ENCODE measurements at regions not wholly inside any gene's neighbourhood (a gene's known extent, or its start where the extent isn't known, plus 50 kb on each side); places are given as distances from the start of the nearest gene placed in this dataset.

DNA sequence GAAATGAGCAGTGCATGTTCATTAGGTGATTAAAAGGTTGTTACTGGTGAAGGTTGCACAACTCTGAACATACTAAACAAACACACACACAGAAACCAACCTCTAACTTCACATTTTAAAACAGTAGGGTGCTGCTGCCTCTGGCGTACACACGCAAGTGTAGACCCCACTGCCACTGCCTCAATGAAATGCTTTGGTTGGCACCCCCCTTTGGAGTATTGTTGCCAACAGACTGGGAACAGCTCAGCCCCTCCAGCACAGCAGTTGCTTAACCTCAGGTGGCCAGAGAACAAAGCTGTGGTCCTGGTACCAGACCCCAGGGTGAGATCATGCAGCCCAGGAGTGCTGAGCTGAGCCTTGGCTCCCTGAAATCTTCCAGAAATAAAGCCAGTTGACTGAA is 138.6 kb downstream of the TMEM18 start:
- ChIA-PET CTCF (interaction anchor here (1.3 kb wide), 1 partner anchor 98 kb away, joined by 3 read pairs; no protein-coding TSS in a partner anchor), POLR2A (no interaction called here)
- Histone ChIP-seq H3K9me2 (no peaks in the 10 kb centered on the region; the same call in 1 of the 2 replicates), H3K9me3 (peaks cover 9% of the 10 kb centered on the region; the same call in 1 of the 2 replicates), H3K79me2 (ENCODE audit: insufficient read depth) (no peaks in the 10 kb centered on the region), H3K27ac (ENCODE audit: low read depth in 2 of 2, low read length in 1 of 2) (no peak overlapping the region), H3K4me1 (ENCODE audit: control insufficient read depth in 1 of 2, insufficient read depth in 2 of 2, low read depth in 1 of 2, low read length in 1 of 2) (no peaks in the 10 kb centered on the region; a peak in 1 of 4 replicates), H4K20me1 (ENCODE audit: insufficient read depth) (no peaks in the 10 kb centered on the region), H3F3A (replicated peaks; ENCODE audit: insufficient read depth) (no peaks in the 10 kb centered on the region), H3K27me3 (ENCODE audit: insufficient read depth) (no peaks in the 10 kb centered on the region), H3K4me3 (ENCODE audit: low read depth in 2 of 2, low read length in 1 of 2) (no peak overlapping the region), H2AFZ (ENCODE audit: low read depth) (no peak overlapping the region), H3K4me2 (no peak overlapping the region), H3K9ac (no peak overlapping the region), H3K36me3 (replicated peaks in 1 of 2; ENCODE audit: control insufficient read depth in 1 of 2, insufficient read depth in 2 of 2, low read length in 1 of 2) (no peaks in the 10 kb centered on the region)
- no peak for TF ChIP-seq JUND (IDR thresholded peaks at IDR 0.05)
- TF ChIP-seq, protein P1, sequence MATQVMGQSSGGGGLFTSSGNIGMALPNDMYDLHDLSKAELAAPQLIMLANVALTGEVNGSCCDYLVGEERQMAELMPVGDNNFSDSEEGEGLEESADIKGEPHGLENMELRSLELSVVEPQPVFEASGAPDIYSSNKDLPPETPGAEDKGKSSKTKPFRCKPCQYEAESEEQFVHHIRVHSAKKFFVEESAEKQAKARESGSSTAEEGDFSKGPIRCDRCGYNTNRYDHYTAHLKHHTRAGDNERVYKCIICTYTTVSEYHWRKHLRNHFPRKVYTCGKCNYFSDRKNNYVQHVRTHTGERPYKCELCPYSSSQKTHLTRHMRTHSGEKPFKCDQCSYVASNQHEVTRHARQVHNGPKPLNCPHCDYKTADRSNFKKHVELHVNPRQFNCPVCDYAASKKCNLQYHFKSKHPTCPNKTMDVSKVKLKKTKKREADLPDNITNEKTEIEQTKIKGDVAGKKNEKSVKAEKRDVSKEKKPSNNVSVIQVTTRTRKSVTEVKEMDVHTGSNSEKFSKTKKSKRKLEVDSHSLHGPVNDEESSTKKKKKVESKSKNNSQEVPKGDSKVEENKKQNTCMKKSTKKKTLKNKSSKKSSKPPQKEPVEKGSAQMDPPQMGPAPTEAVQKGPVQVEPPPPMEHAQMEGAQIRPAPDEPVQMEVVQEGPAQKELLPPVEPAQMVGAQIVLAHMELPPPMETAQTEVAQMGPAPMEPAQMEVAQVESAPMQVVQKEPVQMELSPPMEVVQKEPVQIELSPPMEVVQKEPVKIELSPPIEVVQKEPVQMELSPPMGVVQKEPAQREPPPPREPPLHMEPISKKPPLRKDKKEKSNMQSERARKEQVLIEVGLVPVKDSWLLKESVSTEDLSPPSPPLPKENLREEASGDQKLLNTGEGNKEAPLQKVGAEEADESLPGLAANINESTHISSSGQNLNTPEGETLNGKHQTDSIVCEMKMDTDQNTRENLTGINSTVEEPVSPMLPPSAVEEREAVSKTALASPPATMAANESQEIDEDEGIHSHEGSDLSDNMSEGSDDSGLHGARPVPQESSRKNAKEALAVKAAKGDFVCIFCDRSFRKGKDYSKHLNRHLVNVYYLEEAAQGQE (IDR thresholded peaks at IDR 0.05; ENCODE audit: low read depth, low read length) = no peak
- TF ChIP-seq MAX (IDR thresholded peaks at IDR 0.05; ENCODE audit: low read depth) = no peak
- no peak for TF ChIP-seq RXRA (IDR thresholded peaks at IDR 0.05; ENCODE audit: borderline replicate concordance, low read depth)
- TF ChIP-seq IRF3 (IDR thresholded peaks at IDR 0.05; ENCODE audit: low read depth, low read length) = no peak
- TF ChIP-seq MEF2A (IDR thresholded peaks at IDR 0.05; ENCODE audit: borderline replicate concordance, low read depth) = no peak
- no peak for TF ChIP-seq SMC3 (IDR thresholded peaks at IDR 0.05; ENCODE audit: low read depth, low read length)
- no peak for TF ChIP-seq EZH2phosphoT487 (IDR thresholded peaks at IDR 0.05; ENCODE audit: borderline replicate concordance, low read depth)
- TF ChIP-seq RAD21 (IDR thresholded peaks at IDR 0.05; ENCODE audit: low read length) = no peak
- no peak for TF ChIP-seq FOXM1 (IDR thresholded peaks at IDR 0.05; ENCODE audit: low read depth)
- TF ChIP-seq FOXJ3 (CRISPR knock-in tag; IDR thresholded peaks at IDR 0.05) = no peak
- TF ChIP-seq RFX5 (IDR thresholded peaks at IDR 0.05; ENCODE audit: low read length) = no peak
- TF ChIP-seq CHD2 (IDR thresholded peaks at IDR 0.05; ENCODE audit: low read length, partially characterized antibody) = no peak
- TF ChIP-seq, protein P2, sequence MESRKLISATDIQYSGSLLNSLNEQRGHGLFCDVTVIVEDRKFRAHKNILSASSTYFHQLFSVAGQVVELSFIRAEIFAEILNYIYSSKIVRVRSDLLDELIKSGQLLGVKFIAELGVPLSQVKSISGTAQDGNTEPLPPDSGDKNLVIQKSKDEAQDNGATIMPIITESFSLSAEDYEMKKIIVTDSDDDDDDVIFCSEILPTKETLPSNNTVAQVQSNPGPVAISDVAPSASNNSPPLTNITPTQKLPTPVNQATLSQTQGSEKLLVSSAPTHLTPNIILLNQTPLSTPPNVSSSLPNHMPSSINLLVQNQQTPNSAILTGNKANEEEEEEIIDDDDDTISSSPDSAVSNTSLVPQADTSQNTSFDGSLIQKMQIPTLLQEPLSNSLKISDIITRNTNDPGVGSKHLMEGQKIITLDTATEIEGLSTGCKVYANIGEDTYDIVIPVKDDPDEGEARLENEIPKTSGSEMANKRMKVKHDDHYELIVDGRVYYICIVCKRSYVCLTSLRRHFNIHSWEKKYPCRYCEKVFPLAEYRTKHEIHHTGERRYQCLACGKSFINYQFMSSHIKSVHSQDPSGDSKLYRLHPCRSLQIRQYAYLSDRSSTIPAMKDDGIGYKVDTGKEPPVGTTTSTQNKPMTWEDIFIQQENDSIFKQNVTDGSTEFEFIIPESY (IDR thresholded peaks at IDR 0.05; ENCODE audit: borderline replicate concordance, low read depth) = no peak
- TF ChIP-seq POLR2AphosphoS5 (IDR thresholded peaks at IDR 0.05; ENCODE audit: low read depth, low read length) = no peak
- TF ChIP-seq TCF12 (IDR thresholded peaks at IDR 0.05) = no peak
- TF ChIP-seq ELF1 (IDR thresholded peaks at IDR 0.05) = no peak
- 58% methylated on average over 2 of the region's 2 CpGs for WGBS (ENCODE audit: low lambda C conversion rate)
- no peak for DNase-seq
